ENCODE measurements at regions not wholly inside any gene's neighbourhood (a gene's known extent, or its start where the extent isn't known, plus 50 kb on each side); places are given as distances from the start of the nearest gene placed in this dataset.
A peak's percentile ranks its signal among the peaks of the same experiment; 100 is the strongest.

- Histone ChIP-seq H3F3A (ENCODE audit: insufficient read depth, low read length, poor library complexity, severe bottlenecking) (peaks cover 2% of the 10 kb centered on the region), H3K9ac (ENCODE audit: low read length) (no peak overlapping the region), H3K27me3 (ENCODE audit: insufficient read depth, low read depth, low read length) (no peaks in the 10 kb centered on the region), H2AFZ (ENCODE audit: low read depth, low read length) (no peak overlapping the region), H3K27ac (ENCODE audit: low read length) (no peak overlapping the region), H3K9me2 (ENCODE audit: insufficient read depth, low read length) (no peaks in the 10 kb centered on the region), H3K4me2 (ENCODE audit: low read length) (no peak overlapping the region), H4K20me1 (ENCODE audit: insufficient read depth) (no peaks in the 10 kb centered on the region), H3K4me3 (ENCODE audit: low read length) (no peak overlapping the region), H3K9me3 (ENCODE audit: low read length) (no peaks in the 10 kb centered on the region), H3K36me3 (ENCODE audit: insufficient read depth, low read length) (no peaks in the 10 kb centered on the region), H3K79me2 (replicated peaks; ENCODE audit: insufficient read depth, low read length) (no peaks in the 10 kb centered on the region)
- TF ChIP-seq EZH2 (IDR thresholded peaks at IDR 0.05; ENCODE audit: borderline replicate concordance, insufficient read depth, low read length, poor library complexity, severe bottlenecking), result no peak
Measured at GRCh38 chr1:164137273-164137925, 421.6 kb upstream of the PBX1 start.

GRCh38 chr1:164141797-164142196 lies 417.2 kb upstream of the PBX1 start:
- no peak overlapping the region for H2AFZ ChIP-seq (ENCODE audit: low read depth, low read length)
- H3K79me2 ChIP-seq (replicated peaks; ENCODE audit: insufficient read depth, low read length), result no peaks in the 10 kb centered on the region
- no peaks in the 10 kb centered on the region for H3K36me3 ChIP-seq (ENCODE audit: insufficient read depth, low read length)
- no peaks in the 10 kb centered on the region for H4K20me1 ChIP-seq (ENCODE audit: insufficient read depth)
- H3K27ac ChIP-seq (ENCODE audit: low read length), result peak overlapping the region; percentile 71
- H3K27me3 ChIP-seq (ENCODE audit: insufficient read depth, low read depth, low read length), result no peaks in the 10 kb centered on the region
- no peaks in the 10 kb centered on the region for H3K9me2 ChIP-seq (ENCODE audit: insufficient read depth, low read length)
- H3K4me2 ChIP-seq (ENCODE audit: low read length), result no peak overlapping the region
- H3K9me3 ChIP-seq (ENCODE audit: low read length), result no peaks in the 10 kb centered on the region
- TF ChIP-seq RAD21 (conservative IDR thresholded peaks at IDR 0.05) (no peak), CTCF (IDR thresholded peaks at IDR 0.05; ENCODE audit: poor library complexity, severe bottlenecking) (no peak), MXI1 (conservative IDR thresholded peaks at IDR 0.05; ENCODE audit: poor library complexity, severe bottlenecking) (no peak), POLR2AphosphoS5 (IDR thresholded peaks at IDR 0.05) (peak; percentile 92), TAF1 (IDR thresholded peaks at IDR 0.05; ENCODE audit: low read depth) (no peak), REST (IDR thresholded peaks at IDR 0.05; ENCODE audit: borderline replicate concordance) (peak; percentile 45), EP300 (conservative IDR thresholded peaks at IDR 0.05; ENCODE audit: poor library complexity, severe bottlenecking) (peak; percentile 87)
- peak overlapping the region; percentile 25 for H3K9ac ChIP-seq (ENCODE audit: low read length)
- H3F3A ChIP-seq (ENCODE audit: insufficient read depth, low read length, poor library complexity, severe bottlenecking), result peaks cover 4% of the 10 kb centered on the region
- H3K4me3 ChIP-seq (ENCODE audit: low read length), result peak overlapping the region; percentile 3

- TF ChIP-seq MXI1 (conservative IDR thresholded peaks at IDR 0.05; ENCODE audit: poor library complexity, severe bottlenecking) (no peak), REST (IDR thresholded peaks at IDR 0.05; ENCODE audit: borderline replicate concordance) (no peak), EP300 (conservative IDR thresholded peaks at IDR 0.05; ENCODE audit: poor library complexity, severe bottlenecking) (no peak), RAD21 (conservative IDR thresholded peaks at IDR 0.05) (no peak), EZH2 (IDR thresholded peaks at IDR 0.05; ENCODE audit: borderline replicate concordance, insufficient read depth, low read length, poor library complexity, severe bottlenecking) (no peak), SMC3 (conservative IDR thresholded peaks at IDR 0.05; ENCODE audit: poor library complexity) (no peak)
- Histone ChIP-seq H3K27ac (ENCODE audit: low read length) (no peak overlapping the region), H3K4me3 (ENCODE audit: low read length) (no peak overlapping the region), H3K79me2 (replicated peaks; ENCODE audit: insufficient read depth, low read length) (no peaks in the 10 kb centered on the region), H2AFZ (ENCODE audit: low read depth, low read length) (no peak overlapping the region), H3K9ac (ENCODE audit: low read length) (no peak overlapping the region), H3K4me2 (ENCODE audit: low read length) (no peak overlapping the region), H3K9me2 (ENCODE audit: insufficient read depth, low read length) (no peaks in the 10 kb centered on the region), H3K36me3 (ENCODE audit: insufficient read depth, low read length) (no peaks in the 10 kb centered on the region), H3K9me3 (ENCODE audit: low read length) (peaks cover 4% of the 10 kb centered on the region), H4K20me1 (ENCODE audit: insufficient read depth) (no peaks in the 10 kb centered on the region), H3F3A (ENCODE audit: insufficient read depth, low read length, poor library complexity, severe bottlenecking) (no peaks in the 10 kb centered on the region), H3K27me3 (ENCODE audit: insufficient read depth, low read depth, low read length) (no peaks in the 10 kb centered on the region)
Measured at GRCh38 chr1:164154622-164155021, 404.4 kb upstream of the PBX1 start.

All from neural cell (in vitro differentiated cells).